ENCODE measurements at regions not wholly inside any gene's neighbourhood (a gene's known extent, or its start where the extent isn't known, plus 50 kb on each side); places are given as distances from the start of the nearest gene placed in this dataset.
"Not testable (repeated sequence)": the region's sequence is repeated elsewhere in the genome, so short reads cannot be mapped to it uniquely, and the experiment has no call there.

GRCh38 chr2:16722126-16722525 lies 56.5 kb upstream of the CYRIA start:
- ATAC-seq: no peak
- H3K27me3 Mint-ChIP-seq (ENCODE audit: low read depth): no peaks in the 10 kb centered on the region
- H3K4me1 Mint-ChIP-seq (ENCODE audit: low read depth): no peaks in the 10 kb centered on the region
- POLR2A ChIA-PET: no interaction called here
- CTCF ChIA-PET: no interaction called here
- DNase-seq: no peak
- no peaks in the 10 kb centered on the region for H3K36me3 Mint-ChIP-seq (ENCODE audit: low read depth)
- no peaks in the 10 kb centered on the region for H3K9me3 Mint-ChIP-seq (ENCODE audit: insufficient read depth)
- H3K4me3 Mint-ChIP-seq: no peak overlapping the region
- H3K27ac Mint-ChIP-seq: no peak overlapping the region

- H3K27ac Mint-ChIP-seq; CTCF ChIA-PET; H3K36me3 Mint-ChIP-seq (ENCODE audit: low read depth); H3K27me3 Mint-ChIP-seq (ENCODE audit: low read depth); DNase-seq; H3K9me3 Mint-ChIP-seq (ENCODE audit: insufficient read depth); ATAC-seq; POLR2A ChIA-PET; H3K4me1 Mint-ChIP-seq (ENCODE audit: low read depth); H3K4me3 Mint-ChIP-seq: not testable (repeated sequence)
These were observed 55.9 kb upstream of the CYRIA start for GRCh38 chr2:16721529-16721928.

- H3K36me3 Mint-ChIP-seq (ENCODE audit: low read depth); H3K27me3 Mint-ChIP-seq (ENCODE audit: low read depth); H3K4me3 Mint-ChIP-seq; ATAC-seq; DNase-seq; H3K4me1 Mint-ChIP-seq (ENCODE audit: low read depth); CTCF ChIA-PET; H3K27ac Mint-ChIP-seq; POLR2A ChIA-PET; H3K9me3 Mint-ChIP-seq (ENCODE audit: insufficient read depth): not testable (repeated sequence)
These were observed 55.1 kb upstream of the CYRIA start for GRCh38 chr2:16720737-16721136.

GRCh38 chr2:16719485-16719808 lies 53.8 kb upstream of the CYRIA start:
- H3K36me3 Mint-ChIP-seq (ENCODE audit: low read depth): no peaks in the 10 kb centered on the region
- ChIA-PET POLR2A (no interaction called here), CTCF (no interaction called here)
- no peaks in the 10 kb centered on the region for H3K27me3 Mint-ChIP-seq (ENCODE audit: low read depth)
- no peaks in the 10 kb centered on the region for H3K4me1 Mint-ChIP-seq (ENCODE audit: low read depth)
- no peaks in the 10 kb centered on the region for H3K9me3 Mint-ChIP-seq (ENCODE audit: insufficient read depth)
- no peak for DNase-seq
- no peak for ATAC-seq
- no peak overlapping the region for H3K4me3 Mint-ChIP-seq
- H3K27ac Mint-ChIP-seq: no peak overlapping the region

- no peaks in the 10 kb centered on the region for H3K9me3 Mint-ChIP-seq (ENCODE audit: insufficient read depth)
- H3K4me3 Mint-ChIP-seq: no peak overlapping the region
- CTCF ChIA-PET: interaction anchor here (0.9 kb wide), 1 partner anchor 111 kb away, joined by 3 read pairs; no protein-coding TSS in a partner anchor
- no peaks in the 10 kb centered on the region for H3K36me3 Mint-ChIP-seq (ENCODE audit: low read depth)
- POLR2A ChIA-PET: no interaction called here
- DNase-seq (no peak), ATAC-seq (no peak)
- H3K27me3 Mint-ChIP-seq (ENCODE audit: low read depth): no peaks in the 10 kb centered on the region
- H3K27ac Mint-ChIP-seq: no peak overlapping the region
- no peaks in the 10 kb centered on the region for H3K4me1 Mint-ChIP-seq (ENCODE audit: low read depth)
These were observed 53.2 kb upstream of the CYRIA start for GRCh38 chr2:16718576-16719484.

GRCh38 chr2:16717477-16717876 lies 51.8 kb upstream of the CYRIA start:
- no peaks in the 10 kb centered on the region for H3K27me3 Mint-ChIP-seq (ENCODE audit: low read depth)
- ATAC-seq: no peak
- no peaks in the 10 kb centered on the region for H3K36me3 Mint-ChIP-seq (ENCODE audit: low read depth)
- ChIA-PET CTCF (no interaction called here), POLR2A (no interaction called here)
- no peaks in the 10 kb centered on the region for H3K4me1 Mint-ChIP-seq (ENCODE audit: low read depth)
- H3K27ac Mint-ChIP-seq: no peak overlapping the region
- H3K9me3 Mint-ChIP-seq (ENCODE audit: insufficient read depth): no peaks in the 10 kb centered on the region
- DNase-seq: no peak
- H3K4me3 Mint-ChIP-seq: no peak overlapping the region

- no peaks in the 10 kb centered on the region for H3K36me3 Mint-ChIP-seq (ENCODE audit: low read depth)
- no peak overlapping the region for H3K27ac Mint-ChIP-seq
- ATAC-seq (no peak), DNase-seq (no peak)
- POLR2A ChIA-PET: no interaction called here
- no peaks in the 10 kb centered on the region for H3K27me3 Mint-ChIP-seq (ENCODE audit: low read depth)
- H3K4me1 Mint-ChIP-seq (ENCODE audit: low read depth): no peaks in the 10 kb centered on the region
- no peak overlapping the region for H3K4me3 Mint-ChIP-seq
- H3K9me3 Mint-ChIP-seq (ENCODE audit: insufficient read depth): no peaks in the 10 kb centered on the region
- CTCF ChIA-PET: no interaction called here
These were observed 51.3 kb upstream of the CYRIA start for GRCh38 chr2:16716944-16717343.

GRCh38 chr2:16716024-16716423 lies 50.4 kb upstream of the CYRIA start:
- H3K27me3 Mint-ChIP-seq (ENCODE audit: low read depth): no peaks in the 10 kb centered on the region
- H3K36me3 Mint-ChIP-seq (ENCODE audit: low read depth): no peaks in the 10 kb centered on the region
- CTCF ChIA-PET: no interaction called here
- H3K9me3 Mint-ChIP-seq (ENCODE audit: insufficient read depth): no peaks in the 10 kb centered on the region
- POLR2A ChIA-PET: no interaction called here
- no peak overlapping the region for H3K4me3 Mint-ChIP-seq
- DNase-seq (no peak), ATAC-seq (no peak)
- H3K27ac Mint-ChIP-seq: no peak overlapping the region
- H3K4me1 Mint-ChIP-seq (ENCODE audit: low read depth): no peaks in the 10 kb centered on the region
